Neuronal stem cell (in vitro differentiated cells): ENCODE measurements at regions not wholly inside any gene's neighbourhood (a gene's known extent, or its start where the extent isn't known, plus 50 kb on each side); places are given as distances from the start of the nearest gene placed in this dataset.
"Not testable (repeated sequence)": the region's sequence is repeated elsewhere in the genome, so short reads cannot be mapped to it uniquely, and the experiment has no call there.

ENCODE experiments used
- DNase-seq: peaks from one replicate; pipeline ENCODE4 v3.0.0-alpha.2; 2013; ENCODE audit warnings: low spot score
- H2AFZ ChIP-seq: one replicate; pipeline ENCODE4 v1.6.1; 2013; ENCODE audit warnings: mild to moderate bottlenecking, low read length, inconsistent platforms
- H2AK5ac ChIP-seq: 2 replicates; pipeline ENCODE4 v1.6.1; 2013; ENCODE audit warnings: low read depth, mild to moderate bottlenecking, inconsistent platforms, low read length, moderate library complexity, mixed read lengths
- H2BK120ac ChIP-seq: 2 replicates; pipeline ENCODE4 v1.6.1; 2013; ENCODE audit warnings: low read depth, mild to moderate bottlenecking, inconsistent platforms, low read length, moderate library complexity, mixed read lengths
- H2BK12ac ChIP-seq: one replicate; pipeline ENCODE4 v1.6.1; 2013; ENCODE audit warnings: low read length, inconsistent platforms
- H2BK15ac ChIP-seq: 2 replicates; pipeline ENCODE4 v1.6.1; 2013; ENCODE audit warnings: mild to moderate bottlenecking, low read length, inconsistent platforms, mixed read lengths
- H2BK5ac ChIP-seq: one replicate; pipeline ENCODE4 v1.6.1; 2013; ENCODE audit warnings: inconsistent platforms, mild to moderate bottlenecking, low read length, moderate library complexity
- H3K14ac ChIP-seq: one replicate; pipeline ENCODE4 v1.6.1; 2013; ENCODE audit warnings: low read length, inconsistent platforms
- H3K18ac ChIP-seq: 2 replicates; pipeline ENCODE4 v1.6.1; 2013; ENCODE audit warnings: low read length, inconsistent platforms
- H3K23ac ChIP-seq: 2 replicates; pipeline ENCODE4 v1.6.1; 2013; ENCODE audit warnings: low read depth, mild to moderate bottlenecking, mixed read lengths, low read length, inconsistent platforms; ENCODE audit not compliant: poor library complexity
- H3K27ac ChIP-seq: replicated peaks from 3 replicates; pipeline ENCODE4 v1.5.1; 2013; ENCODE audit warnings: low read length, inconsistent platforms
- H3K27me3 ChIP-seq, 3 experiments: 2 replicates each; pipeline ENCODE4 v1.6.1; 2013; ENCODE audit warnings: low read length in 3 of 3, mild to moderate bottlenecking in 2 of 3, inconsistent platforms in 1 of 3, low read depth in 1 of 3, mixed read lengths in 1 of 3, moderate library complexity in 1 of 3; ENCODE audit not compliant: control insufficient read depth in 3 of 3, insufficient read depth in 3 of 3
- H3K36me3 ChIP-seq, 2 donors: replicated peaks in 1 of 2; 2 replicates each; pipeline ENCODE4 v1.6.1; 2013; ENCODE audit warnings: low read length in 2 of 2; ENCODE audit not compliant: control insufficient read depth in 2 of 2, insufficient read depth in 2 of 2
- H3K4ac ChIP-seq: 2 replicates; pipeline ENCODE4 v1.6.1; 2013; ENCODE audit warnings: inconsistent platforms, mild to moderate bottlenecking, low read length, moderate library complexity
- H3K4me1 ChIP-seq, 2 donors: 1 replicate in 1 of 2; 2 replicates in 1 of 2; pipeline ENCODE4 v1.6.1; 2013; ENCODE audit warnings: low read length in 2 of 2, low read depth in 1 of 2; ENCODE audit not compliant: control insufficient read depth in 2 of 2, insufficient read depth in 1 of 2
- H3K4me2 ChIP-seq: one replicate; pipeline ENCODE4 v1.6.1; 2013; ENCODE audit warnings: mild to moderate bottlenecking, low read length, inconsistent platforms; ENCODE audit not compliant: insufficient read depth, poor library complexity, severe bottlenecking
- H3K4me3 ChIP-seq, 2 donors: 2 replicates each; pipeline ENCODE4 v1.5.1; 2013; ENCODE audit warnings: low read length in 2 of 2, mild to moderate bottlenecking in 2 of 2, inconsistent platforms in 1 of 2, moderate library complexity in 1 of 2
- H3K79me1 ChIP-seq: one replicate; pipeline ENCODE4 v1.6.1; 2013; ENCODE audit warnings: low read depth, mild to moderate bottlenecking, inconsistent platforms, low read length, moderate library complexity
- H3K9ac ChIP-seq: one replicate; pipeline ENCODE4 v1.6.1; 2013; ENCODE audit warnings: mild to moderate bottlenecking, low read depth, low read length, inconsistent platforms; ENCODE audit not compliant: poor library complexity
- H3K9me3 ChIP-seq, 2 donors: replicated peaks in 1 of 2; 2 replicates each; pipeline versions ENCODE3 to v1.6.1; 2013; ENCODE audit warnings: low read length in 2 of 2, mild to moderate bottlenecking in 2 of 2, inconsistent platforms in 1 of 2, low read depth in 1 of 2, mixed read lengths in 1 of 2, moderate library complexity in 1 of 2; ENCODE audit not compliant: control insufficient read depth in 2 of 2, insufficient read depth in 1 of 2
- H4K8ac ChIP-seq: one replicate; pipeline ENCODE4 v1.6.1; 2013; ENCODE audit warnings: low read depth, mild to moderate bottlenecking, inconsistent platforms, low read length, moderate library complexity
- H4K91ac ChIP-seq: one replicate; pipeline ENCODE4 v1.6.1; 2013; ENCODE audit warnings: low read length, low read depth, mild to moderate bottlenecking, inconsistent platforms; ENCODE audit not compliant: poor library complexity
- WGBS, 2 donors: extraction: QIAGEN DNeasy Blood & Tissue Kit; methylation state at CpG; one replicate each; pipeline ENCODE4 v1.1.7; 2013; ENCODE audit warnings: missing lambda C conversion rate in 2 of 2, mixed read lengths in 1 of 2; ENCODE audit not compliant: insufficient read length in 2 of 2, insufficient replicate concordance in 1 of 2; ENCODE audit errors: extremely low coverage in 2 of 2; 5-methylcytosine and 5-hydroxymethylcytosine counted together

DNA sequence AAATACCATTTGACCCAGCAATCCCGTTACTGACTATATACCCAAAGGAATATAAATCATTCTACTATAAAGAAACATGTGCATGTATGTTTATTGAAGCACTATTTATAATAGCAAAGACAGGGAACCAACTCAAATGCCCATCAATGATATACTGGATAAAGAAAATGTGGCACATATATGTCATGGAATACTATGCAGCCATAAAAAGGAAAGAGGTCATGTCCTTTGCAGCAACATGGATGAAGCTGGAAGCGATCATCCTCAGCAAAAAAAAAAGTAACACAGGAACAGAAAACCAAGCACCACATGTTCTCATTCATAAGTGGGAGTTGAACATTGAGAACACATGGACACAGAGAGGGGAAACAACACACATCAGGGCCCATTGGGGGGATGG, 99.9 kb upstream of the THUMPD2 start:
- H3K27ac ChIP-seq, H3K14ac ChIP-seq, H3K27me3 ChIP-seq, H3K4me2 ChIP-seq, H3K9ac ChIP-seq, H3K4me3 ChIP-seq, H3K36me3 ChIP-seq, H4K8ac ChIP-seq, H2BK12ac ChIP-seq, H3K4me1 ChIP-seq, H3K18ac ChIP-seq, H4K91ac ChIP-seq, H3K4ac ChIP-seq, H3K79me1 ChIP-seq, H2BK120ac ChIP-seq, H2AK5ac ChIP-seq, H2AFZ ChIP-seq, H3K9me3 ChIP-seq, H2BK15ac ChIP-seq, H2BK5ac ChIP-seq, H3K23ac ChIP-seq, DNase-seq: not testable (repeated sequence)
- WGBS, 2 donors: no CpG with 5 or more reads among the region's 2 CpGs

DNA sequence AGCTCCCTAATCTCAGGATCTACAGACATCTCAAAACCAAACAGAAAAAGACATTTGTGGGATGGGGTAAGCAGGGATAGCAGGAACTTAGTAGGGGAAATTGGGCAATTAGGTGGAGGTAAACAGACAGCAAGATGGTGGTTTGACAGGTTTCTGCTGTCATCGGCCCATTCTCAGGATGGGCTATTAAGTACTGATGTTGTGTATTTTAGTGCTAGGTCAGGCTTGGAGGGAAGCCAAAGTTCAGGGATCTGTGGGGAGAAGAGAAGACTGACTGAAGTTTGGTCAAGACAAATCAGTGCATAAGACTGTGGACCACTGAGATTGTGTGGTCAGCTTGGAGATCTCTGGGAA, 96.8 kb upstream of the THUMPD2 start:
- Histone ChIP-seq H3K27me3 (no peaks in the 10 kb centered on the region), H3K27ac (no peak overlapping the region), H2AK5ac (no peak overlapping the region), H3K4me2 (no peak overlapping the region), H3K9me3 (no peaks in the 10 kb centered on the region), H3K79me1 (no peaks in the 10 kb centered on the region), H3K36me3 (no peaks in the 10 kb centered on the region), H2BK120ac (no peak overlapping the region), H4K91ac (no peak overlapping the region), H2AFZ (no peak overlapping the region), H3K9ac (no peak overlapping the region), H3K4ac (no peak overlapping the region), H2BK12ac (no peak overlapping the region), H2BK5ac (no peak overlapping the region), H3K4me1 (peaks cover 4% of the 10 kb centered on the region in 2 donors), H3K23ac (no peak overlapping the region), H3K4me3 (no peak overlapping the region), H3K18ac (no peak overlapping the region), H2BK15ac (no peak overlapping the region), H3K14ac (no peak overlapping the region), H4K8ac (no peak overlapping the region)
- WGBS, 2 donors: no CpG with 5 or more reads among the region's 1 CpG
- DNase-seq: no peak

DNA sequence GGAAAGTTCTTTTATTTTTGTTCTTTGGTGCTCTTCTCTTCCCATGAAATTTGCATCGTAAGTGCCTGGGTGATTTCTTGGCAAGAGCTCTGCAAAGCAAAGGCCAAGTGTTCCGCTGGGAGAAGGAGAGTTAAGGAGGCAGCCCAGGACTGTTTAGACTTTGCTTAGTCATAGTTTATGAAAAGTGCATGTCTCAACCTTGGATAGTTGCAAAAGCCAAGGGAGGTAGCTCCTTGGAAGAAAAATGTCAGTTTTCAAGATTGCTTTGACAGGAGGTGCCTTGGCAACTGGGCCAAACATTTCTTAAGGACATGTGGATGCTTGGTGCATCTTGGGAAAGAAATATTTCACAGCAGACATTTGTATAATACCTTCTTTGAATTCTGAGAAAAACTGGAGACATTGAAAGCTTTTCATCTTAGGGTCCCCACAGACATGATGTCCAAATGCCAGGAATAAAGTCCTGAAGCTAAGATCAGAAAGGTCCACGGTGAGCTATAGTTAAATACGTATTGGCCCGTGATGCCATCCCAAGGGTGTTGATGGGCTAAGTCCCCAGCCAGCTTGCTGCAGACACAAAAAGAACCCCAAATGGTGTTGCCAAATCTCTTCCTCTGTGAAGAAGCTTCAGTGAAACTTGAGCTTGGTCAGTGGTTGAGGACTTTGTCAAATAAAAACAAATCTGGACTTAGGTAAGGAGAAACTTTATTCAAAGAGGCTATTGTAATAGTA, 96.3 kb upstream of the THUMPD2 start:
- H2AK5ac ChIP-seq: no peak overlapping the region
- no peaks in the 10 kb centered on the region for H3K9me3 ChIP-seq
- no peak overlapping the region for H3K18ac ChIP-seq
- no peaks in the 10 kb centered on the region for H3K79me1 ChIP-seq
- WGBS, 2 donors: no CpG with 5 or more reads among the region's 5 CpGs
- no peak overlapping the region for H2BK120ac ChIP-seq
- no peak for DNase-seq
- H3K4ac ChIP-seq: no peak overlapping the region
- H2BK12ac ChIP-seq: no peak overlapping the region
- H4K8ac ChIP-seq: no peak overlapping the region
- no peak overlapping the region for H2BK15ac ChIP-seq
- no peak overlapping the region for H2AFZ ChIP-seq
- no peaks in the 10 kb centered on the region for H3K36me3 ChIP-seq
- no peak overlapping the region for H3K23ac ChIP-seq
- no peak overlapping the region for H2BK5ac ChIP-seq
- no peak overlapping the region for H3K4me2 ChIP-seq
- H4K91ac ChIP-seq: no peak overlapping the region
- H3K9ac ChIP-seq: no peak overlapping the region
- H3K27me3 ChIP-seq: no peaks in the 10 kb centered on the region
- no peak overlapping the region for H3K14ac ChIP-seq
- H3K27ac ChIP-seq: no peak overlapping the region
- no peak overlapping the region for H3K4me3 ChIP-seq
- peaks cover 4% of the 10 kb centered on the region in 2 donors for H3K4me1 ChIP-seq

- no peak overlapping the region for H2BK12ac ChIP-seq
- H3K79me1 ChIP-seq: no peaks in the 10 kb centered on the region
- no peak overlapping the region for H3K27ac ChIP-seq
- H3K27me3 ChIP-seq: no peaks in the 10 kb centered on the region
- no peak overlapping the region for H4K8ac ChIP-seq
- H2BK5ac ChIP-seq: no peak overlapping the region
- no peak overlapping the region for H3K9ac ChIP-seq
- no CpG with 5 or more reads among the region's 4 CpGs for WGBS, 2 donors
- H3K18ac ChIP-seq: no peak overlapping the region
- H4K91ac ChIP-seq: no peak overlapping the region
- H3K4me2 ChIP-seq: no peak overlapping the region
- H2BK120ac ChIP-seq: no peak overlapping the region
- no peaks in the 10 kb centered on the region for H3K9me3 ChIP-seq
- no peak overlapping the region for H2AK5ac ChIP-seq
- no peak overlapping the region for H3K4me3 ChIP-seq
- peaks cover 4% of the 10 kb centered on the region in 2 donors for H3K4me1 ChIP-seq
- no peak overlapping the region for H3K4ac ChIP-seq
- no peaks in the 10 kb centered on the region for H3K36me3 ChIP-seq
- no peak overlapping the region for H3K23ac ChIP-seq
- no peak for DNase-seq
- H2AFZ ChIP-seq: no peak overlapping the region
- H2BK15ac ChIP-seq: no peak overlapping the region
- no peak overlapping the region for H3K14ac ChIP-seq
These were observed 95.2 kb upstream of the THUMPD2 start for GRCh38 chr2:39874236-39874635.
